ENCODE measurements at regions not wholly inside any gene's neighbourhood (a gene's known extent, or its start where the extent isn't known, plus 50 kb on each side); places are given as distances from the start of the nearest gene placed in this dataset.

DNA sequence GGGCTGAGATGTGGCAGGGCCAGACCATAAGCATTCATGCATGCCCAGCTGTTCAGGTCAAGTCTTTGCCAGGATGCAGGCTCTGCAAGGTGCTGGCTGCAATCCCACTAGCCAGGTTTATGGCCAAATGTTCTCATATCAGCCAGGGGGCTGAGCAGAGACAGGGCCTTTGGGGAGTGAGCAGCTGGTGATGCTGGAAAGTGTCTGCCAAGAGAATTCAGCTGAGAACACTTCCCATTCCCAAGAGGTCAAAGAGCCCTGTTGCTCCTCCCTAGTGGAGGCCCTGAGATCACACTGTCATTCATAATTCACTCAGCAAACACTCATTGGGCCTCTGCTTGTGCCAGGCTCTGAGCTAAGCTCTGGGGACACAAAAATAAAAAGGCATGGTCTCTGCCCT lies 150.3 kb downstream of the DMRTA2 start:
- H3K27ac Mint-ChIP-seq: no peak overlapping the region
- H3K9me3 Mint-ChIP-seq: no peaks in the 10 kb centered on the region
- no peak overlapping the region for H3K4me3 Mint-ChIP-seq
- no peaks in the 10 kb centered on the region for H3K36me3 Mint-ChIP-seq
- H3K27me3 Mint-ChIP-seq: peaks cover 11% of the 10 kb centered on the region
- H3K4me1 Mint-ChIP-seq: no peaks in the 10 kb centered on the region

- Mint-ChIP-seq H3K36me3 (no peaks in the 10 kb centered on the region), H3K9me3 (no peaks in the 10 kb centered on the region), H3K27me3 (peaks cover 7% of the 10 kb centered on the region), H3K4me1 (no peaks in the 10 kb centered on the region), H3K4me3 (no peak overlapping the region), H3K27ac (no peak overlapping the region)
These were observed 151.2 kb downstream of the DMRTA2 start for GRCh38 chr1:50271968-50272578.

GRCh38 chr1:50271337-50271736 lies 151.9 kb downstream of the DMRTA2 start:
- no peak overlapping the region for H3K27ac Mint-ChIP-seq
- no peaks in the 10 kb centered on the region for H3K9me3 Mint-ChIP-seq
- no peaks in the 10 kb centered on the region for H3K4me1 Mint-ChIP-seq
- no peaks in the 10 kb centered on the region for H3K36me3 Mint-ChIP-seq
- no peak overlapping the region for H3K4me3 Mint-ChIP-seq
- peaks cover 7% of the 10 kb centered on the region for H3K27me3 Mint-ChIP-seq

DNA sequence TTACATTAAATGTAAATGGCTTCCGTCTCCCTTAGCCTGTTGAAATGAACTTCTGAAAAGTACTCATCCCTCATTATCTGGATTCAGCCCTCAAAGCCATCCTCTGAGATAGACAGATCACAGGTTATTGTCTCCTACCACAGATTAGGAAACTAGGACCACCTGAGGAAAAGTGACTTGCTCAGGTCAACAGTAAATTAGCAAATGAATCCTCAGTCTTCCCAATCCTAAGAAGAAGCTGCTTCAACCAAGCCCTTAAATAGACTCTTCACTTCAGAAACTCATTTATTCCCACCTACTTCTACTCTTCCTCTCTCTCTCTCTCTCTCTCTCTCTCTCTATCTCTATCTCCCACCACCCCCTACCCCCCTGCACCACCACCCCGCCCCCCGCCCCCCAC lies 152.3 kb downstream of the DMRTA2 start:
- no peaks in the 10 kb centered on the region for H3K9me3 Mint-ChIP-seq
- peaks cover 6% of the 10 kb centered on the region for H3K27me3 Mint-ChIP-seq
- no peak overlapping the region for H3K27ac Mint-ChIP-seq
- no peaks in the 10 kb centered on the region for H3K36me3 Mint-ChIP-seq
- H3K4me3 Mint-ChIP-seq: no peak overlapping the region
- H3K4me1 Mint-ChIP-seq: no peaks in the 10 kb centered on the region

DNA sequence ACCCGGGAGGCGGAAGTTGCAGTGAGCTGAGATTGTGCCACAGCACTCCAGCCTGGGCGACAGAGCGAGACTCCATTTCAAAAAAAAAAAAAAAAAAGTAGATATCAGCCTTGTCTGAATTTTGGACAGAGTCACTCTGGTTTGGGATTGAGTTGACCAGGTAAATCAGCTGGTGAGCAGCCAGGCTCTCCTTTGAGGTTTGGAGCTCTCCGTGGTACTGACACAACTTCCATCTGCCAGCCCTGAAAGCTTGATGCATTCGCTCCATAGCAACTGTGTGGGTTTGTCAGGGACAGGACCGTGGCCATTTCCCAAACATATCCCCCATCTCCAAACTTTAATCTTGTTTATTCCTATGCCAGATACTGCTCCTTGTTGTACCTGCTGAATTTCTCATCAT lies 155.2 kb downstream of the DMRTA2 start:
- no peaks in the 10 kb centered on the region for H3K9me3 Mint-ChIP-seq
- H3K27ac Mint-ChIP-seq: no peak overlapping the region
- H3K4me1 Mint-ChIP-seq: no peaks in the 10 kb centered on the region
- H3K4me3 Mint-ChIP-seq: no peak overlapping the region
- H3K27me3 Mint-ChIP-seq: peaks cover 6% of the 10 kb centered on the region
- H3K36me3 Mint-ChIP-seq: no peaks in the 10 kb centered on the region

GRCh38 chr1:50266509-50266908 lies 156.7 kb downstream of the DMRTA2 start:
- H3K36me3 Mint-ChIP-seq: no peaks in the 10 kb centered on the region
- H3K27me3 Mint-ChIP-seq: peaks cover 2% of the 10 kb centered on the region
- H3K4me3 Mint-ChIP-seq: no peak overlapping the region
- H3K9me3 Mint-ChIP-seq: no peaks in the 10 kb centered on the region
- no peaks in the 10 kb centered on the region for H3K4me1 Mint-ChIP-seq
- peak overlapping the region in 1 of 3 donors; percentile 18 for H3K27ac Mint-ChIP-seq

DNA sequence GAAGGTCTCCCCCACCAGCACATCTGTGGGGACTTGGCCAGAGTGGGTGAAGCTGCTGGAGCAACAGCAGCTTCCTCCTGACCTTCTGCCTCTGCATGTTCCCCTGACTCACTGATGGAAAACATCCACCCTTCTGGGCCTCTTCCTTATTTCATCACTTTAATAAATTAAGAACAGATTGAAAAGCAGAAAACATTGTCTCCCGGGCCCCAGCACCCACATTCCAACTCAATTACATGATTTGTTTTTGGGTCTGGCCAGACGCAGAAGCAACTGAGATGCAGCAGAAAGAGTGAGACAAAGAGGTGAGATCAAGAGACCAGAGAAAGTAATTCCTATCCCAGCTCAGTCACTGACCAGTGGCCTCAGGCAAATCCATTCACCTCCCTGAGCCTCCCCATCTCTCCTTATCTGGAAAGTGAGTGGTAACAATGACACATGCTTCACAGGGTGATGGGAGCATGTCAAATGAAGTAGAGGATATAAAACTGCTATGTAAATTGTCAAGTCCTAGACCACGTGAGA lies 157.1 kb downstream of the ELAVL4 start:
- no peaks in the 10 kb centered on the region for H3K9me3 Mint-ChIP-seq
- no peaks in the 10 kb centered on the region for H3K4me1 Mint-ChIP-seq
- no peaks in the 10 kb centered on the region for H3K36me3 Mint-ChIP-seq
- H3K27ac Mint-ChIP-seq: no peak overlapping the region
- H3K27me3 Mint-ChIP-seq: peaks cover 2% of the 10 kb centered on the region
- no peak overlapping the region for H3K4me3 Mint-ChIP-seq

GRCh38 chr1:50264590-50264989 lies 155.9 kb downstream of the ELAVL4 start:
- Mint-ChIP-seq H3K9me3 (no peaks in the 10 kb centered on the region), H3K27me3 (peaks cover 2% of the 10 kb centered on the region), H3K4me1 (no peaks in the 10 kb centered on the region), H3K36me3 (no peaks in the 10 kb centered on the region), H3K4me3 (no peak overlapping the region), H3K27ac (no peak overlapping the region)

GRCh38 chr1:50262436-50262835 lies 153.7 kb downstream of the ELAVL4 start:
- no peaks in the 10 kb centered on the region for H3K9me3 Mint-ChIP-seq
- no peak overlapping the region for H3K4me3 Mint-ChIP-seq
- H3K4me1 Mint-ChIP-seq: no peaks in the 10 kb centered on the region
- no peaks in the 10 kb centered on the region for H3K36me3 Mint-ChIP-seq
- no peak overlapping the region for H3K27ac Mint-ChIP-seq
- peaks cover 2% of the 10 kb centered on the region for H3K27me3 Mint-ChIP-seq

DNA sequence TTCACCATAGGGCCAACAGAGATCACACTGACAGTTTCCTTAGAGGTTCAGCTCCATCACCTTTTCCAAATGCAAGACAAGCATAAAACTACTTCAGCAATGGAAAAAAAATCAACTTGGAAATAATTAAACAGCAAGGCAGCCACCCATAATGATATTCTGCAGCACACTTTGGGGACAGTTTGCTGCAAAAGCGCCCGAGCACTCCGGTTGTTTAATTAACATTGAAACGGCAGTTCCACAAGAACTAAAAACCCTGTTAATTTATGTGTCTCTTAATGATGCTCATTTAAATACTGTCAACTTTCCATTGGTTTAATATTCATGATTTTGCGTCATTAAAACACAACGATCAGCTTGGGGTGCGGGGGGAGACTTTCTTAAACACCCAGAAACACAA lies 153.2 kb downstream of the ELAVL4 start:
- peaks cover 2% of the 10 kb centered on the region for H3K27me3 Mint-ChIP-seq
- H3K36me3 Mint-ChIP-seq: no peaks in the 10 kb centered on the region
- H3K27ac Mint-ChIP-seq: no peak overlapping the region
- H3K9me3 Mint-ChIP-seq: no peaks in the 10 kb centered on the region
- no peak overlapping the region for H3K4me3 Mint-ChIP-seq
- H3K4me1 Mint-ChIP-seq: no peaks in the 10 kb centered on the region

GRCh38 chr1:50257940-50258685 lies 149.4 kb downstream of the ELAVL4 start:
- Mint-ChIP-seq H3K27me3 (peaks cover 1% of the 10 kb centered on the region), H3K27ac (no peak overlapping the region), H3K9me3 (no peaks in the 10 kb centered on the region), H3K36me3 (no peaks in the 10 kb centered on the region), H3K4me1 (no peaks in the 10 kb centered on the region), H3K4me3 (no peak overlapping the region)

- Mint-ChIP-seq H3K27ac (no peak overlapping the region), H3K27me3 (peaks cover 1% of the 10 kb centered on the region), H3K4me1 (peaks cover 0 to 3% (median 0%) of the 10 kb centered on the region in 3 donors), H3K9me3 (no peaks in the 10 kb centered on the region), H3K36me3 (no peaks in the 10 kb centered on the region), H3K4me3 (no peak overlapping the region)
These were observed 148.3 kb downstream of the ELAVL4 start for GRCh38 chr1:50257029-50257428.
